ENCODE measurements at regions not wholly inside any gene's neighbourhood (a gene's known extent, or its start where the extent isn't known, plus 50 kb on each side); places are given as distances from the start of the nearest gene placed in this dataset.

GRCh38 chr2:183671233-183671632 lies 547.0 kb downstream of the NUP35 start:
- Histone ChIP-seq H3K27me3 (replicated peaks; ENCODE audit: insufficient read depth) (no peaks in the 10 kb centered on the region), H3K27ac (no peak overlapping the region), H3K4me1 (replicated peaks) (no peaks in the 10 kb centered on the region), H3K9me3 (no peaks in the 10 kb centered on the region), H3K4me3 (no peak overlapping the region), H3K36me3 (no peaks in the 10 kb centered on the region)
- WGBS = 79% methylated on average over 2 of the region's 2 CpGs
- intact Hi-C loops (cut with DNase I) = no loop called here
- DNase-seq (ENCODE audit: low spot score) = no peak
- no peak for TF ChIP-seq CTCF (IDR thresholded peaks at IDR 0.05)
- no peak for TF ChIP-seq POLR2A (IDR thresholded peaks at IDR 0.05)
- TF ChIP-seq POLR2AphosphoS5 (IDR thresholded peaks at IDR 0.05) = no peak

- no peaks in the 10 kb centered on the region for H3K27me3 ChIP-seq (replicated peaks; ENCODE audit: insufficient read depth)
- no peak overlapping the region for H3K27ac ChIP-seq
- intact Hi-C loops (cut with DNase I) = no loop called here
- H3K36me3 ChIP-seq = no peaks in the 10 kb centered on the region
- no peak overlapping the region for H3K4me3 ChIP-seq
- no peaks in the 10 kb centered on the region for H3K9me3 ChIP-seq
- TF ChIP-seq POLR2A (IDR thresholded peaks at IDR 0.05) = no peak
- no peak for TF ChIP-seq POLR2AphosphoS5 (IDR thresholded peaks at IDR 0.05)
- no peak for TF ChIP-seq CTCF (IDR thresholded peaks at IDR 0.05)
- H3K4me1 ChIP-seq (replicated peaks) = no peaks in the 10 kb centered on the region
- WGBS = 81% methylated on average over 5 of the region's 5 CpGs
- no peak for DNase-seq (ENCODE audit: low spot score)
Observed at GRCh38 chr2:183678908-183679307, 554.7 kb downstream of the NUP35 start.

GRCh38 chr2:183680573-183680972 lies 556.3 kb downstream of the NUP35 start:
- H3K27ac ChIP-seq = no peak overlapping the region
- no peaks in the 10 kb centered on the region for H3K27me3 ChIP-seq (replicated peaks; ENCODE audit: insufficient read depth)
- H3K4me1 ChIP-seq (replicated peaks) = no peaks in the 10 kb centered on the region
- intact Hi-C loops (cut with DNase I) = no loop called here
- DNase-seq (ENCODE audit: low spot score) = no peak
- no peak overlapping the region for H3K4me3 ChIP-seq
- H3K9me3 ChIP-seq = no peaks in the 10 kb centered on the region
- TF ChIP-seq POLR2AphosphoS5 (IDR thresholded peaks at IDR 0.05) (no peak), POLR2A (IDR thresholded peaks at IDR 0.05) (no peak), CTCF (IDR thresholded peaks at IDR 0.05) (no peak)
- 88% methylated on average over 2 of the region's 2 CpGs for WGBS
- H3K36me3 ChIP-seq = no peaks in the 10 kb centered on the region

GRCh38 chr2:183684686-183685085 lies 560.4 kb downstream of the NUP35 start:
- 96% methylated on average over 2 of the region's 2 CpGs for WGBS
- no peaks in the 10 kb centered on the region for H3K36me3 ChIP-seq
- intact Hi-C loops (cut with DNase I) = no loop called here
- H3K27ac ChIP-seq = no peak overlapping the region
- no peaks in the 10 kb centered on the region for H3K4me1 ChIP-seq (replicated peaks)
- DNase-seq (ENCODE audit: low spot score) = no peak
- H3K4me3 ChIP-seq = no peak overlapping the region
- H3K27me3 ChIP-seq (replicated peaks; ENCODE audit: insufficient read depth) = no peaks in the 10 kb centered on the region
- TF ChIP-seq POLR2AphosphoS5 (IDR thresholded peaks at IDR 0.05) = no peak
- TF ChIP-seq CTCF (IDR thresholded peaks at IDR 0.05) = no peak
- TF ChIP-seq POLR2A (IDR thresholded peaks at IDR 0.05) = no peak
- no peaks in the 10 kb centered on the region for H3K9me3 ChIP-seq

- TF ChIP-seq POLR2AphosphoS5 (IDR thresholded peaks at IDR 0.05) (no peak), CTCF (IDR thresholded peaks at IDR 0.05) (no peak)
- H3K27me3 ChIP-seq (replicated peaks; ENCODE audit: insufficient read depth) = no peaks in the 10 kb centered on the region
- no peak overlapping the region for H3K27ac ChIP-seq
- no peaks in the 10 kb centered on the region for H3K9me3 ChIP-seq
- WGBS = 76% methylated on average over 4 of the region's 4 CpGs
- no peaks in the 10 kb centered on the region for H3K36me3 ChIP-seq
- H3K4me3 ChIP-seq = no peak overlapping the region
- DNase-seq (ENCODE audit: low spot score) = no peak
- intact Hi-C loops (cut with DNase I) = no loop called here
- no peaks in the 10 kb centered on the region for H3K4me1 ChIP-seq (replicated peaks)
Observed at GRCh38 chr2:183696028-183696427, 571.8 kb downstream of the NUP35 start.
